ENCODE measurements at regions not wholly inside any gene's neighbourhood (a gene's known extent, or its start where the extent isn't known, plus 50 kb on each side); places are given as distances from the start of the nearest gene placed in this dataset.
"Not testable (repeated sequence)": the region's sequence is repeated elsewhere in the genome, so short reads cannot be mapped to it uniquely, and the experiment has no call there.

- DNase-seq (ENCODE audit: low spot score), result no peak
Observed at GRCh38 chrX:55813150-55813549, 95.6 kb downstream of the RRAGB start.

- no peak for DNase-seq (ENCODE audit: low spot score)
Observed at GRCh38 chrX:55815546-55815945, 98.0 kb downstream of the RRAGB start.

- no peak for DNase-seq (ENCODE audit: low spot score)
Observed at GRCh38 chrX:55816023-55816422, 98.5 kb downstream of the RRAGB start.

- no peak for DNase-seq (ENCODE audit: low spot score)
Observed at GRCh38 chrX:55818673-55819375, 101.3 kb downstream of the RRAGB start.

- no peak for DNase-seq (ENCODE audit: low spot score)
Observed at GRCh38 chrX:55839485-55839884, 121.9 kb downstream of the RRAGB start.

- DNase-seq (ENCODE audit: low spot score), result no peak
Observed at GRCh38 chrX:55841962-55842752, 124.6 kb downstream of the RRAGB start.

GRCh38 chrX:55866779-55867178 lies 149.2 kb downstream of the RRAGB start:
- not testable (repeated sequence) for DNase-seq (ENCODE audit: low spot score)

GRCh38 chrX:55867181-55867651 lies 149.7 kb downstream of the RRAGB start:
- DNase-seq (ENCODE audit: low spot score), result no peak

- DNase-seq (ENCODE audit: low spot score), result no peak
Observed at GRCh38 chrX:55867708-55868107, 150.2 kb downstream of the RRAGB start.

- no peak for DNase-seq (ENCODE audit: low spot score)
Observed at GRCh38 chrX:55874807-55875206, 157.3 kb downstream of the RRAGB start.

GRCh38 chrX:55883541-55883940 lies 166.0 kb downstream of the RRAGB start:
- DNase-seq (ENCODE audit: low spot score), result not testable (repeated sequence)

GRCh38 chrX:55907968-55908607 lies 190.5 kb downstream of the RRAGB start:
- DNase-seq (ENCODE audit: low spot score), result peak; percentile 30

GRCh38 chrX:55908661-55909212 lies 191.2 kb downstream of the RRAGB start:
- DNase-seq (ENCODE audit: low spot score), result no peak

GRCh38 chrX:55919367-55920221 lies 202.0 kb downstream of the RRAGB start:
- no peak for DNase-seq (ENCODE audit: low spot score)

- no peak for DNase-seq (ENCODE audit: low spot score)
Observed at GRCh38 chrX:55924574-55924973, 207.0 kb downstream of the RRAGB start.

GRCh38 chrX:55928529-55928928 lies 211.0 kb downstream of the RRAGB start:
- not testable (repeated sequence) for DNase-seq (ENCODE audit: low spot score)

All from mucosa of gallbladder (tissue), 1 donor.